Fibroblast of the conjunctiva (primary cell): ENCODE measurements at regions not wholly inside any gene's neighbourhood (a gene's known extent, or its start where the extent isn't known, plus 50 kb on each side); places are given as distances from the start of the nearest gene placed in this dataset.
"Not testable (repeated sequence)": the region's sequence is repeated elsewhere in the genome, so short reads cannot be mapped to it uniquely, and the experiment has no call there.

Experiments used
- DNase-seq: peaks from one replicate; pipeline ENCODE4 v3.0.0-alpha.2; 2010; ENCODE audit warnings: low read depth

- peak; percentile 17 for DNase-seq
Measured at GRCh38 chr14:84085493-84085892, 1444.5 kb upstream of the FLRT2 start.

GRCh38 chr14:84086714-84087113, 1443.2 kb upstream of the FLRT2 start:
- no peak for DNase-seq

- peak; percentile 77 for DNase-seq
Measured at GRCh38 chr14:84087986-84088531, 1441.9 kb upstream of the FLRT2 start.

- DNase-seq: no peak
Measured at GRCh38 chr14:84090837-84091236, 1439.1 kb upstream of the FLRT2 start.

GRCh38 chr14:84095681-84096080, 1434.3 kb upstream of the FLRT2 start:
- DNase-seq: no peak

- DNase-seq: no peak
Measured at GRCh38 chr14:84098261-84098660, 1431.7 kb upstream of the FLRT2 start.

GRCh38 chr14:84099560-84099959, 1430.4 kb upstream of the FLRT2 start:
- DNase-seq: not testable (repeated sequence)

- no peak for DNase-seq
Measured at GRCh38 chr14:84107835-84108343, 1422.1 kb upstream of the FLRT2 start.

GRCh38 chr14:84108746-84109457, 1421.0 kb upstream of the FLRT2 start:
- no peak for DNase-seq

GRCh38 chr14:84112589-84112988, 1417.4 kb upstream of the FLRT2 start:
- no peak for DNase-seq

GRCh38 chr14:84125676-84126075, 1404.3 kb upstream of the FLRT2 start:
- DNase-seq: no peak

GRCh38 chr14:84127495-84127894, 1402.4 kb upstream of the FLRT2 start:
- DNase-seq: no peak

GRCh38 chr14:84128050-84128449, 1401.9 kb upstream of the FLRT2 start:
- DNase-seq: no peak

GRCh38 chr14:84129007-84129406, 1400.9 kb upstream of the FLRT2 start:
- no peak for DNase-seq

GRCh38 chr14:84129941-84130340, 1400.0 kb upstream of the FLRT2 start:
- no peak for DNase-seq

- DNase-seq: no peak
Measured at GRCh38 chr14:84131924-84132323, 1398.0 kb upstream of the FLRT2 start.

GRCh38 chr14:84144166-84144565, 1385.8 kb upstream of the FLRT2 start:
- no peak for DNase-seq

GRCh38 chr14:84152452-84152851, 1377.5 kb upstream of the FLRT2 start:
- no peak for DNase-seq

GRCh38 chr14:84162633-84163032, 1367.3 kb upstream of the FLRT2 start:
- DNase-seq: no peak

GRCh38 chr14:84167026-84167425, 1362.9 kb upstream of the FLRT2 start:
- no peak for DNase-seq

- no peak for DNase-seq
Measured at GRCh38 chr14:84180336-84180735, 1349.6 kb upstream of the FLRT2 start.

GRCh38 chr14:84181072-84181471, 1348.9 kb upstream of the FLRT2 start:
- DNase-seq: no peak

- DNase-seq: no peak
Measured at GRCh38 chr14:84195514-84195913, 1334.4 kb upstream of the FLRT2 start.

GRCh38 chr14:84197704-84198103, 1332.2 kb upstream of the FLRT2 start:
- no peak for DNase-seq
